Transverse colon (tissue), 4 donors: ENCODE measurements at regions not wholly inside any gene's neighbourhood (a gene's known extent, or its start where the extent isn't known, plus 50 kb on each side); places are given as distances from the start of the nearest gene placed in this dataset.

ENCODE experiments used
- DNase-seq: peaks from one replicate; pipeline ENCODE4 v3.0.0-alpha.2; 2019
- H3K27ac ChIP-seq, 4 donors: fragments of 200-600 bp; sonication (generic); 2 replicates each; pipeline ENCODE4 v1.5.1; 2016 to 2018; ENCODE audit warnings: inconsistent platforms in 4 of 4
- H3K27me3 ChIP-seq: fragments of 200-600 bp; sonication (generic); 2 replicates; pipeline ENCODE4 v1.5.1; 2017; ENCODE audit warnings: inconsistent platforms
- H3K36me3 ChIP-seq, 4 donors: fragments of 200-600 bp; sonication (generic); 2 replicates each; pipeline ENCODE4 v1.5.1; 2017 to 2019; ENCODE audit warnings: inconsistent platforms in 4 of 4
- H3K4me1 ChIP-seq, 4 donors: fragments of 200-600 bp; sonication (generic); 2 replicates each; pipeline ENCODE4 v1.5.1; 2017 to 2020; ENCODE audit warnings: inconsistent platforms in 4 of 4
- H3K4me3 ChIP-seq, 4 donors: fragments of 200-600 bp; sonication (generic); 1 replicate in 1 of 4; 2 replicates in 3 of 4; pipeline versions ENCODE4 v1.5.1 to v1.6.1; 2017 to 2019; ENCODE audit warnings: inconsistent platforms in 4 of 4
- H3K9me3 ChIP-seq, 2 donors: fragments of 200-600 bp; sonication (generic); 2 replicates each; pipeline ENCODE4 v1.5.1; 2017 to 2019; ENCODE audit warnings: inconsistent platforms in 2 of 2
- EP300 ChIP-seq: sonication (generic); formaldehyde crosslinking; IDR thresholded peaks from one replicate; pipeline ENCODE4 v1.6.1; 2017; ENCODE audit warnings: antibody characterized with exemption, low read depth
- POLR2A ChIP-seq: fragments of 450-650 bp; IDR thresholded peaks from one replicate; pipeline ENCODE4 v1.6.1; 2016; ENCODE audit warnings: antibody characterized with exemption, mild to moderate bottlenecking, moderate library complexity
- POLR2AphosphoS5 ChIP-seq, 3 donors: sonication (generic); formaldehyde crosslinking; IDR thresholded peaks; one replicate each; pipeline ENCODE4 v1.6.1; 2016; ENCODE audit warnings: antibody characterized with exemption in 3 of 3
- WGBS, 2 donors: methylation state at CpG; one replicate each; pipeline ENCODE4 v1.1.5; 2018; ENCODE audit warnings: low coverage in 1 of 2; 5-methylcytosine and 5-hydroxymethylcytosine counted together
- in situ Hi-C, 4 donors: fragments of 200-750 bp; cut with MboI; loops; one replicate each; pipeline versions ENCODE4 v1.15.0 to v1.15.1; 2017; ENCODE audit warnings: low sequenced_read_pairs in 3 of 4, low pct_ligation_motif_present in 1 of 4, low pct_unique_long_range_greater_than_20kb in 1 of 4
- intact Hi-C: fragments of 100-400 bp; cut with DNase I; formaldehyde crosslinking; loops from one replicate; pipeline ENCODE4 v1.15.1; 2023; ENCODE audit warnings: low total_unique reads
- TF ChIP-seq, protein P1 (sequence below), 5 experiments: fragments of 200-600 bp in 3 of 5; fragments of 450-650 bp in 2 of 5; sonication (generic) in 3 of 5; IDR thresholded peaks; 1 replicate in 2 of 5; 2 replicates in 3 of 5; pipeline ENCODE4 v1.5.1; 2016 to 2017; ENCODE audit warnings: antibody characterized with exemption in 5 of 5, inconsistent platforms in 3 of 5, mild to moderate bottlenecking in 2 of 5, moderate library complexity in 1 of 5

DNA sequence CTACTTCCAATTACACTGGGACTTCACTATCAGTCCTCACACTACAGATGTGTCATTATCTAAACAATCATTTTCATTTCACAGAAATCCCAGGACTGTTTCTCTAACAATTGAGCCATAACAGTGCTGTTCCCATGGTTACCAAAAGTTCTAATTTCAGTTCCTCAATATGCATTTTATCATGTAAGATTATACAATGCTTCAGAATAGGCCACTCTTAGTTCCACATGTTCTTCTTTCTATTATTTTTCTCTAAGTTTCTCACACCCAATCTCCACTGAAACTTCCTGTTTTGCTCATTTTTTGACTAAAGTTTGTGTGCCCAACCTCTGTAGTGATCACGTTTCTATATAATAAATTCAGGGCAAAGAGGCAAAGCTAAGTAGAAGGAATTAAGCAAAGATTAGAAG, 185.8 kb downstream of the DUSP6 start:
- Histone ChIP-seq H3K27me3 (no peaks in the 10 kb centered on the region), H3K27ac (peak overlapping the region in 3 of 4 donors; percentile 1 to 58 (median 48)), H3K36me3 (no peaks in the 10 kb centered on the region), H3K4me1 (peaks cover 0 to 35% (median 13%) of the 10 kb centered on the region in 4 donors), H3K4me3 (no peak overlapping the region), H3K9me3 (no peaks in the 10 kb centered on the region)
- intact Hi-C loops (no loop called here), in situ Hi-C loops (no loop called here)
- no peak for DNase-seq
- 38 to 42% methylated on average over 1 of the region's 1 CpG for WGBS, 2 donors
- TF ChIP-seq POLR2A (peak; percentile 10), EP300 (no peak), POLR2AphosphoS5 (IDR thresholded peaks at IDR 0.05) (no peak)
- TF ChIP-seq, protein P1, sequence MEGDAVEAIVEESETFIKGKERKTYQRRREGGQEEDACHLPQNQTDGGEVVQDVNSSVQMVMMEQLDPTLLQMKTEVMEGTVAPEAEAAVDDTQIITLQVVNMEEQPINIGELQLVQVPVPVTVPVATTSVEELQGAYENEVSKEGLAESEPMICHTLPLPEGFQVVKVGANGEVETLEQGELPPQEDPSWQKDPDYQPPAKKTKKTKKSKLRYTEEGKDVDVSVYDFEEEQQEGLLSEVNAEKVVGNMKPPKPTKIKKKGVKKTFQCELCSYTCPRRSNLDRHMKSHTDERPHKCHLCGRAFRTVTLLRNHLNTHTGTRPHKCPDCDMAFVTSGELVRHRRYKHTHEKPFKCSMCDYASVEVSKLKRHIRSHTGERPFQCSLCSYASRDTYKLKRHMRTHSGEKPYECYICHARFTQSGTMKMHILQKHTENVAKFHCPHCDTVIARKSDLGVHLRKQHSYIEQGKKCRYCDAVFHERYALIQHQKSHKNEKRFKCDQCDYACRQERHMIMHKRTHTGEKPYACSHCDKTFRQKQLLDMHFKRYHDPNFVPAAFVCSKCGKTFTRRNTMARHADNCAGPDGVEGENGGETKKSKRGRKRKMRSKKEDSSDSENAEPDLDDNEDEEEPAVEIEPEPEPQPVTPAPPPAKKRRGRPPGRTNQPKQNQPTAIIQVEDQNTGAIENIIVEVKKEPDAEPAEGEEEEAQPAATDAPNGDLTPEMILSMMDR (IDR thresholded peaks at IDR 0.05), result no peak

DNA sequence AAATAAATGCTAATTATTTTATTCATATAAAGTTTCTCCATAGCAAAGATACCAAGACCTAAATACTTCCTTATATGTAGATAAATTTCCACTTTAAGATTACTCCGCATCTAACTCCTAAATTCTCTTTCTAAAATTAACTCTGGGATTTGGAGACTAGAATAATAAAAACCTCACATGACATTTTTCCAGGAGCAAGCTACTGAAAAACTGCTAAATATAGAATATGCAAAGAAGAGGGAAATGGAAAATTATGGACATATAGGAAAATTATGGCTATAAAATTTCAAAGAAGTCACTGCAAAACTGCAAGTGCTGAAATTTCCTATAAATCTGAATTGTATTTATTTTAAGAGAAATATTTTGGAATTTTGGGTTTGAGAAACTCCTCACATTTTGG, 186.2 kb downstream of the DUSP6 start:
- no peak for DNase-seq
- Histone ChIP-seq H3K27me3 (no peaks in the 10 kb centered on the region), H3K4me1 (peaks cover 0 to 35% (median 13%) of the 10 kb centered on the region in 4 donors), H3K36me3 (no peaks in the 10 kb centered on the region), H3K9me3 (no peaks in the 10 kb centered on the region), H3K27ac (peak overlapping the region in 2 of 4 donors; percentile 23 to 32), H3K4me3 (no peak overlapping the region)
- no peak for TF ChIP-seq EP300
- TF ChIP-seq, protein P1 (IDR thresholded peaks at IDR 0.05), result no peak
- no peak for TF ChIP-seq POLR2AphosphoS5 (IDR thresholded peaks at IDR 0.05)
- no peak for TF ChIP-seq POLR2A
- intact Hi-C loops, result no loop called here
- in situ Hi-C loops, result no loop called here
- WGBS, 2 donors, result 65 to 77% methylated on average over 1 of the region's 1 CpG

DNA sequence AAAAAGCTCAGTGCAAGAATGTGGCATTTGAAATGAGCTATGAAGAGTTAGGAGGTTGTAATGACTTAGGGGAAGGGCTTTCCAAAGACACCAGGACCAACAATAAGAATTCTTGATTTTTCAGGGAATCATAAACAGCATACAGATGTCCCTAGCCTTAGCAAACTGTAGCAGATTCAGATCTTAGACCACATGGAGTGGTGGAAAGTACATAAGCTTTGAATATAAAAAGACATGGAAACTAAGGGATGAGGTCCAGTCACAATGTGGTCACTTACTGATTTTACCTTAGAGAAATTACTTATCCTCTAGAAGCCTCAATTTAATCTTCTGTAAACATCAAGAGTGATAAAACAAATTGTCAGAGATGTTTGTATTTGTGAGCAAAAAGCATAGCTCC, 186.6 kb downstream of the DUSP6 start:
- Histone ChIP-seq H3K9me3 (no peaks in the 10 kb centered on the region), H3K27ac (peak overlapping the region in 2 of 4 donors; percentile 23 to 32), H3K36me3 (no peaks in the 10 kb centered on the region), H3K4me3 (no peak overlapping the region), H3K27me3 (no peaks in the 10 kb centered on the region), H3K4me1 (peaks cover 0 to 38% (median 13%) of the 10 kb centered on the region in 4 donors)
- intact Hi-C loops, result no loop called here
- in situ Hi-C loops, result no loop called here
- TF ChIP-seq POLR2AphosphoS5 (IDR thresholded peaks at IDR 0.05) (no peak), EP300 (no peak), POLR2A (no peak)
- TF ChIP-seq, protein P1 (IDR thresholded peaks at IDR 0.05), result no peak
- no peak for DNase-seq

DNA sequence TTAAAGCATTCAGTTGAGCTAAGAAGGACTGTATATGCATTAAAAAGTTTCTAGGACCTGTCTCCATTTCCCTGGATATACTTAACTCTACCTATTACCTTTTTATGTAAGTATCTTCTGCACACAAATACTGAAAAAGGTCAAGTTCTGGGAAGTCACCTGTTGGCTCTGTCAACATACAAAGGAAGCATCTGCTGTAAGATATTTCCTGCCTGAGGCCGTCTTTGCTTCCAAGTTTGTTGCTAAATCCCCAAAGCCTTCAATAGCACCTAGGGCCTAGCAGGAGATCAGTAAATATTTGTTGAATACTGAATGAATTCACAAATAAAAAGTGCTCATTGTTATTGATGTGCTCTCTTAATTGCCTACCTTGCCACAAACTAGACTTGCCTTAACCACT, 188.4 kb downstream of the DUSP6 start:
- H3K36me3 ChIP-seq, result no peaks in the 10 kb centered on the region
- H3K27ac ChIP-seq, result peak overlapping the region; percentile 53 to 80 (median 78)
- no peak overlapping the region for H3K4me3 ChIP-seq
- TF ChIP-seq, protein P1 (IDR thresholded peaks at IDR 0.05), result no peak
- TF ChIP-seq POLR2AphosphoS5 (IDR thresholded peaks at IDR 0.05), result no peak
- TF ChIP-seq EP300, result no peak
- no peak for TF ChIP-seq POLR2A
- H3K4me1 ChIP-seq, result peaks cover 0 to 41% (median 13%) of the 10 kb centered on the region in 4 donors
- intact Hi-C loops, result no loop called here
- H3K9me3 ChIP-seq, result no peaks in the 10 kb centered on the region
- in situ Hi-C loops, result no loop called here
- H3K27me3 ChIP-seq, result no peaks in the 10 kb centered on the region
- no peak for DNase-seq
- WGBS, 2 donors, result 50 to 78% methylated on average over 1 of the region's 1 CpG
